Neural cell (in vitro differentiated cells): ENCODE measurements at regions not wholly inside any gene's neighbourhood (a gene's known extent, or its start where the extent isn't known, plus 50 kb on each side); places are given as distances from the start of the nearest gene placed in this dataset.

Source experiments
- CTCF ChIP-seq: fragments of 450-650 bp; IDR thresholded peaks from 2 replicates; pipeline ENCODE4 v1.5.1; 2014; ENCODE audit warnings: antibody characterized with exemption, mild to moderate bottlenecking, moderate library complexity; ENCODE audit not compliant: poor library complexity, severe bottlenecking
- EZH2 ChIP-seq: fragments of 200-600, 300-800 bp; shearing (Covaris generic), sonication (generic); IDR thresholded peaks from 2 replicates; pipeline ENCODE4 v1.6.1; 2014; ENCODE audit warnings: antibody characterized with exemption, low read length, borderline replicate concordance, mild to moderate bottlenecking; ENCODE audit not compliant: insufficient read depth, poor library complexity, severe bottlenecking

- TF ChIP-seq EZH2 (no peak), CTCF (no peak)
Observed at GRCh38 chr16:48030926-48031325, 124.9 kb downstream of the ABCC12 start.
